ENCODE measurements at regions not wholly inside any gene's neighbourhood (a gene's known extent, or its start where the extent isn't known, plus 50 kb on each side); places are given as distances from the start of the nearest gene placed in this dataset.

DNA sequence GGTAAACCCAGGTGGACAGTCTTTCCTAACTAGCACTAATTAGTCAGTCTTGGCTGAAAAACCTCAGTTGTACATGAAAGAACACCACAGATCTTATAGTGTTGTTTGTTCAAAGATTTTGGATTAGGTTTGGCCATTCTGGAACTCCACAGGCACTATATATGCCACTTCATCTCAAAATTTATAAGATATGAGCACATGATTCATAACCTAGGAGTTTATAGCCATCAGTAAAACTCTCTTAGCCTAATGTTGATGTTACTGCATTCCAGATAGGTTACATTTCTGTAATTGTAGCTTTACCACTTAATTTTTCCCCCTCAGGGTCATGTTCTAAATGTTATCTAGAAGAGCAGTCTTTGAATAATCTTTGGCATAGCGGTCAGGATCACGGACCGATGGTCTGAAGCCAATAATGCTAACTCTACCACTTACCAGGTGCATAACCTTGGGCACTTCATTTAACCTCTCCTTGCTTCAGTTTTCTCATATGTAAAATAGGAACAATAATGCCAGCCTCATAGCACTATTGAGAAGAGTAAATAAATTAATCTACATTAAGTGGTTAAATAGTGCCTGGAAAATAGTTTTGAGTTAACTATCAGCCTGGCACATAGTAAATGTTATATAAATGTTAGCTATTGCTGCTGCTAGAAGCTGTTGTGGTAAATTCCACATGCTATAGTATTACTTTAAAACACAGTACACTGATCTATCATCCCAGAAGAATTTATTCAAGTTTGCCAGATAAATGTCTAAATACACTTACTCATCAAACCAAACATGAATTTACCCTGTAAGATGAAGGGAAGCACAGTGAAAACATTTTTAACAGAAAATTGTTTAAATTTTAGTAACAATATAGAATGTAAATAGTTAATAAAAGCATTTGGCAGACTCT lies 743.9 kb downstream of the NR2F1-AS1 start:
- H2AFZ ChIP-seq (ENCODE audit: low read depth, low read length) = no peak overlapping the region
- BruUV-seq (replicated peaks) = no TSS peak
- DNase-seq (ENCODE audit: low read depth, low spot score) = no peak
- no peaks in the 10 kb centered on the region for H3K9me3 ChIP-seq (replicated peaks; ENCODE audit: control insufficient read depth, insufficient read depth, low read length)
- H3K4me1 ChIP-seq (ENCODE audit: control insufficient read depth, extremely low read depth, insufficient read depth, low read length) = no peaks in the 10 kb centered on the region
- no peak overlapping the region for H3K9ac ChIP-seq (replicated peaks; ENCODE audit: extremely low read depth, insufficient read depth, low read length)
- H3K4me3 ChIP-seq (replicated peaks in 1 of 3; ENCODE audit: insufficient read depth in 1 of 3, low read depth in 1 of 3, low read length in 3 of 3) = no peak overlapping the region
- no peak overlapping the region for H3K4me2 ChIP-seq (ENCODE audit: insufficient read depth, low read length)
- H3K79me2 ChIP-seq (ENCODE audit: control insufficient read depth, insufficient read depth, low read length) = no peaks in the 10 kb centered on the region
- H3K27me3 ChIP-seq (ENCODE audit: control insufficient read depth in 2 of 2, insufficient read depth in 2 of 2, low read length in 2 of 2) = no peaks in the 10 kb centered on the region
- dilution Hi-C loops (cut with MboI; ENCODE audit: extremely low pct_ligation_motif_present, low sequenced_read_pairs) (no loop called here), intact Hi-C loops (cut with micrococcal nuclease) (no loop called here)
- H3K9me1 ChIP-seq (replicated peaks; ENCODE audit: control insufficient read depth, extremely low read depth, insufficient read depth, low read length) = no peaks in the 10 kb centered on the region
- H3K36me3 ChIP-seq (ENCODE audit: control insufficient read depth in 2 of 2, extremely low read depth in 1 of 2, insufficient read depth in 2 of 2, low read length in 2 of 2) = no peaks in the 10 kb centered on the region
- ChIA-PET CTCF (no interaction called here), POLR2A (no interaction called here)
- TF ChIP-seq, protein P1, sequence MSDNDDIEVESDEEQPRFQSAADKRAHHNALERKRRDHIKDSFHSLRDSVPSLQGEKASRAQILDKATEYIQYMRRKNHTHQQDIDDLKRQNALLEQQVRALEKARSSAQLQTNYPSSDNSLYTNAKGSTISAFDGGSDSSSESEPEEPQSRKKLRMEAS (IDR thresholded peaks at IDR 0.05; ENCODE audit: insufficient read depth, insufficient read length) = no peak
- TF ChIP-seq EZH2 (IDR thresholded peaks at IDR 0.05; ENCODE audit: borderline replicate concordance, low read depth, low read length, severe bottlenecking) (no peak), POLR2A (IDR thresholded peaks at IDR 0.05; ENCODE audit: low read depth, low read length) (no peak), POLR2AphosphoS5 (IDR thresholded peaks at IDR 0.05; ENCODE audit: insufficient read depth, low read depth, low read length) (no peak), GATA2 (IDR thresholded peaks at IDR 0.05; ENCODE audit: insufficient read depth, insufficient read length, low read depth, low read length) (no peak), FOS (IDR thresholded peaks at IDR 0.05; ENCODE audit: borderline replicate concordance, insufficient read depth, low read length) (no peak), JUN (IDR thresholded peaks at IDR 0.05; ENCODE audit: borderline replicate concordance, insufficient read depth, insufficient read length, low read depth) (no peak), MYC (IDR thresholded peaks at IDR 0.05; ENCODE audit: low read depth, low read length) (no peak)
- TF ChIP-seq, protein P2, sequence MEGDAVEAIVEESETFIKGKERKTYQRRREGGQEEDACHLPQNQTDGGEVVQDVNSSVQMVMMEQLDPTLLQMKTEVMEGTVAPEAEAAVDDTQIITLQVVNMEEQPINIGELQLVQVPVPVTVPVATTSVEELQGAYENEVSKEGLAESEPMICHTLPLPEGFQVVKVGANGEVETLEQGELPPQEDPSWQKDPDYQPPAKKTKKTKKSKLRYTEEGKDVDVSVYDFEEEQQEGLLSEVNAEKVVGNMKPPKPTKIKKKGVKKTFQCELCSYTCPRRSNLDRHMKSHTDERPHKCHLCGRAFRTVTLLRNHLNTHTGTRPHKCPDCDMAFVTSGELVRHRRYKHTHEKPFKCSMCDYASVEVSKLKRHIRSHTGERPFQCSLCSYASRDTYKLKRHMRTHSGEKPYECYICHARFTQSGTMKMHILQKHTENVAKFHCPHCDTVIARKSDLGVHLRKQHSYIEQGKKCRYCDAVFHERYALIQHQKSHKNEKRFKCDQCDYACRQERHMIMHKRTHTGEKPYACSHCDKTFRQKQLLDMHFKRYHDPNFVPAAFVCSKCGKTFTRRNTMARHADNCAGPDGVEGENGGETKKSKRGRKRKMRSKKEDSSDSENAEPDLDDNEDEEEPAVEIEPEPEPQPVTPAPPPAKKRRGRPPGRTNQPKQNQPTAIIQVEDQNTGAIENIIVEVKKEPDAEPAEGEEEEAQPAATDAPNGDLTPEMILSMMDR (IDR thresholded peaks at IDR 0.05; ENCODE audit: extremely low read depth in 1 of 2, insufficient read depth in 1 of 2, low read depth in 1 of 2, low read length in 2 of 2) = no peak
- no peak for FAIRE-seq
- no peaks in the 10 kb centered on the region for H4K20me1 ChIP-seq (replicated peaks; ENCODE audit: control insufficient read depth, extremely low read depth, insufficient read depth, low read length)
- H3K27ac ChIP-seq (ENCODE audit: insufficient read depth, low read depth, low read length) = no peak overlapping the region

Data from endothelial cell of umbilical vein (primary cell).